GM23338 (cell line): ENCODE measurements at regions not wholly inside any gene's neighbourhood (a gene's known extent, or its start where the extent isn't known, plus 50 kb on each side); places are given as distances from the start of the nearest gene placed in this dataset.

ENCODE experiments used
- ATAC-seq: fragments of 200-7000 bp; cut with Tn5 transposase; 3 replicates; pipeline ENCODE4 v1.9.1; 2020
- DNase-seq: peaks from one replicate; pipeline ENCODE4 v3.0.0-alpha.2; 2015; ENCODE audit warnings: low spot score
- H2AFZ ChIP-seq: fragments of 200-600 bp; sonication (generic); 2 replicates; pipeline ENCODE4 v1.8.0; 2016; ENCODE audit warnings: antibody characterized with exemption, mild to moderate bottlenecking, moderate library complexity
- H3F3A ChIP-seq: fragments of 200-600 bp; sonication (generic); replicated peaks from 2 replicates; pipeline ENCODE4 v1.8.0; 2017; ENCODE audit warnings: antibody characterized with exemption, mixed run types, low read depth
- H3K27ac ChIP-seq: fragments of 200-600 bp; sonication (generic); 2 replicates; pipeline ENCODE4 v1.6.1; 2016; ENCODE audit warnings: low read depth
- H3K27me3 ChIP-seq: fragments of 200-600 bp; sonication (generic); 2 replicates; pipeline ENCODE4 v1.8.0; 2016; ENCODE audit warnings: mild to moderate bottlenecking, mixed run types, moderate library complexity; ENCODE audit not compliant: insufficient read depth
- H3K36me3 ChIP-seq: fragments of 200-600 bp; sonication (generic); 2 replicates; pipeline ENCODE4 v1.8.0; 2016; ENCODE audit warnings: mild to moderate bottlenecking; ENCODE audit not compliant: insufficient read depth
- H3K4me1 ChIP-seq: fragments of 200-600 bp; sonication (generic); 2 replicates; pipeline ENCODE4 v1.8.0; 2016; ENCODE audit warnings: mild to moderate bottlenecking, moderate library complexity; ENCODE audit not compliant: insufficient read depth
- H3K4me2 ChIP-seq: fragments of 200-600 bp; sonication (generic); 2 replicates; pipeline ENCODE4 v1.7.1; 2017; ENCODE audit warnings: mixed run types
- H3K4me3 ChIP-seq: fragments of 200-600 bp; sonication (generic); 2 replicates; pipeline ENCODE4 v1.6.1; 2016; ENCODE audit warnings: mixed run types
- H3K79me2 ChIP-seq: fragments of 200-600 bp; sonication (generic); replicated peaks from 2 replicates; pipeline ENCODE4 v1.8.0; 2017; ENCODE audit warnings: mild to moderate bottlenecking; ENCODE audit not compliant: insufficient read depth
- H3K9me2 ChIP-seq: fragments of 200-600 bp; sonication (generic); 2 replicates; pipeline ENCODE4 v1.8.0; 2017; ENCODE audit not compliant: insufficient read depth
- H4K20me1 ChIP-seq: fragments of 200-600 bp; sonication (generic); replicated peaks from 2 replicates; pipeline ENCODE4 v1.8.0; 2017; ENCODE audit warnings: mild to moderate bottlenecking; ENCODE audit not compliant: insufficient read depth
- H3K27ac Mint-ChIP-seq: 2 replicates; pipeline ENCODE4 v1.8.0; 2020; ENCODE audit warnings: inconsistent platforms, mild to moderate bottlenecking, moderate library complexity, mixed read lengths
- H3K27me3 Mint-ChIP-seq: 3 replicates; pipeline ENCODE4 v1.8.0; 2022; ENCODE audit warnings: low read depth, mild to moderate bottlenecking, moderate library complexity, mixed read lengths, inconsistent platforms; ENCODE audit not compliant: insufficient read depth, poor library complexity
- H3K36me3 Mint-ChIP-seq: 3 replicates; pipeline ENCODE4 v1.8.0; 2021; ENCODE audit warnings: low read depth, mild to moderate bottlenecking, inconsistent platforms, moderate library complexity, mixed read lengths
- H3K4me1 Mint-ChIP-seq: 3 replicates; pipeline ENCODE4 v1.8.0; 2020; ENCODE audit warnings: mild to moderate bottlenecking, inconsistent platforms, mixed read lengths
- H3K4me3 Mint-ChIP-seq: 3 replicates; pipeline ENCODE4 v1.8.0; 2021; ENCODE audit warnings: moderate library complexity, mild to moderate bottlenecking, inconsistent platforms, mixed read lengths
- H3K9me3 Mint-ChIP-seq: 3 replicates; pipeline ENCODE4 v1.8.0; 2020; ENCODE audit warnings: moderate library complexity, mild to moderate bottlenecking, inconsistent platforms, mixed read lengths
- CREB1 ChIP-seq: fragments of 250-450 bp; sonication (Bioruptor Pico); IDR thresholded peaks from 2 replicates; pipeline ENCODE4 v1.5.0; 2020; ENCODE audit warnings: low read depth, mild to moderate bottlenecking, moderate library complexity
- EZH2 ChIP-seq: fragments of 200-600 bp; sonication (generic); IDR thresholded peaks from one replicate; pipeline ENCODE4 v1.8.0; 2017; ENCODE audit warnings: antibody characterized with exemption, mild to moderate bottlenecking, low read depth; ENCODE audit not compliant: unreplicated experiment
- EZH2phosphoT487 ChIP-seq: fragments of 200-600 bp; sonication (generic); IDR thresholded peaks from one replicate; pipeline ENCODE4 v1.8.1; 2018; ENCODE audit warnings: antibody characterized with exemption; ENCODE audit not compliant: unreplicated experiment
- JUNB ChIP-seq: IDR thresholded peaks from one replicate; pipeline ENCODE4 v1.6.1; 2016; ENCODE audit warnings: antibody characterized with exemption; ENCODE audit not compliant: unreplicated experiment
- NANOG ChIP-seq: IDR thresholded peaks from 2 replicates; pipeline ENCODE4 v1.6.1; 2016; ENCODE audit warnings: antibody characterized with exemption, borderline replicate concordance
- POLR2AphosphoS5 ChIP-seq: IDR thresholded peaks from 2 replicates; pipeline ENCODE4 v1.6.1; 2016; ENCODE audit warnings: antibody characterized with exemption, low read depth
- STAT1 ChIP-seq: IDR thresholded peaks from one replicate; pipeline ENCODE4 v1.6.1; 2016; ENCODE audit warnings: antibody characterized with exemption; ENCODE audit not compliant: unreplicated experiment
- TF ChIP-seq, protein P1 (sequence below): IDR thresholded peaks from 2 replicates; pipeline ENCODE4 v1.6.1; 2016; ENCODE audit warnings: antibody characterized with exemption
- TF ChIP-seq, protein P2 (sequence below): IDR thresholded peaks from one replicate; pipeline ENCODE4 v1.6.1; 2018; ENCODE audit warnings: antibody characterized with exemption; ENCODE audit not compliant: unreplicated experiment

DNA sequence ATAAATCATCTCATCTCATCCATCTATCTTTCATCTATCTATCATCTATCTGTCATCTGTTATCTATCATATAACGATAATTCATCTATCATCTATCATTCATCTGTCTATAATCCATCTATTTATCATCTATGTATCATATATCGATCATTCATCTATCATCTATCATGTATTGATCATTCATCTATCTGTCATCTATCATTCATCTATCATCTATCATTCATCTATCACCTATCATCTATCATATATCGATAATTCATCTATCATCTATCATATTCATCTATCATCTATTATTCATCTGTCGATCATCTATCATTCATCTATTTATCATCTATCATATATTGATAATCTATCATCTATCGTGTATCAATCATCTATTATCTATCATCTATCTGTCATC lies 100.4 kb upstream of the ZNF492 start (continued):
- TF ChIP-seq, protein P1, sequence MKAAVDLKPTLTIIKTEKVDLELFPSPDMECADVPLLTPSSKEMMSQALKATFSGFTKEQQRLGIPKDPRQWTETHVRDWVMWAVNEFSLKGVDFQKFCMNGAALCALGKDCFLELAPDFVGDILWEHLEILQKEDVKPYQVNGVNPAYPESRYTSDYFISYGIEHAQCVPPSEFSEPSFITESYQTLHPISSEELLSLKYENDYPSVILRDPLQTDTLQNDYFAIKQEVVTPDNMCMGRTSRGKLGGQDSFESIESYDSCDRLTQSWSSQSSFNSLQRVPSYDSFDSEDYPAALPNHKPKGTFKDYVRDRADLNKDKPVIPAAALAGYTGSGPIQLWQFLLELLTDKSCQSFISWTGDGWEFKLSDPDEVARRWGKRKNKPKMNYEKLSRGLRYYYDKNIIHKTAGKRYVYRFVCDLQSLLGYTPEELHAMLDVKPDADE = no peak

DNA sequence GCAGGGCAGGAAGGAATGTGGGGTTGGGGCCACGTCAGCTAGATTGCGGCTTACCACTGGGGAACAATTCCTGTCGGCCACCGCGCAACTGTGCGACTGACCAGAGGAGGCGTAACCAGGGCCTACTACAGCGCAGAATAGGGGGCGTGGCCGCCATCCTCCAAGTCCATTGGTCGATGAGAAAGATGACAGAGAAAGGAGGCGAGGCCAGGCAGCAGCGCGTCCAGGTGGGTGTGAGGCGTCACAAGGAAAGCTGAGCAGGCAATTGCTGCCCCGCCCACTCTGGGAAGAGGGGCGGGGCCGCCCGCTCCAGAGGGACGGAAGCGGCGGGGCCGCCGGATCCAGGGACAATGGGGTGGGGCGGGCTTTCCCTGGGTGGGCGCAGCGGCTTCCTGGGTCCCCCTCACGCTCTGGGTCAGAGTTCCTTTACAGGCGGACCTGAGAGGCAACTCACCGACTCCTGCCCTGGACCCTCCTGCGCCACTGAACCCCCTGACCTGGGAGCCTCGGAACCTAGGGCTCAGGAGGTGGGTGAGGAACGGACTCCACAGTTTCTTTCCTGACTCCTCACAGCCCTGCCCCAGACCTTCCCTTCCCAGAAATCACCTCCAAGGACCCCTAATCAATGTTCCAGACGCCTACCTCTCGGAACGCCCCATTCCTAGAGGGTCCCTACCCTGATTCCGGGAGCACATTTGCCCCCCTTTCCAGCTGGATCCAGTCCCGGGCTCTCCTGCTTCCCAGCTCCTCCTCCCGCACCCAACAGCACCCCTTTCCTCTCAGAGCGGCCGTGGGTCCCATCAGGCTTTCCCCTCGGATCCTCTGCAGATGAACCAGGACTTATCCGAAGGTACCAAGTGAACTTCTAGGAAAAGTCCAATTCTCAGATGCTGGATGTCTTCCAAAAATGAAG lies 101.5 kb upstream of the ZNF492 start:
- no peak overlapping the region for H3K4me3 Mint-ChIP-seq

DNA sequence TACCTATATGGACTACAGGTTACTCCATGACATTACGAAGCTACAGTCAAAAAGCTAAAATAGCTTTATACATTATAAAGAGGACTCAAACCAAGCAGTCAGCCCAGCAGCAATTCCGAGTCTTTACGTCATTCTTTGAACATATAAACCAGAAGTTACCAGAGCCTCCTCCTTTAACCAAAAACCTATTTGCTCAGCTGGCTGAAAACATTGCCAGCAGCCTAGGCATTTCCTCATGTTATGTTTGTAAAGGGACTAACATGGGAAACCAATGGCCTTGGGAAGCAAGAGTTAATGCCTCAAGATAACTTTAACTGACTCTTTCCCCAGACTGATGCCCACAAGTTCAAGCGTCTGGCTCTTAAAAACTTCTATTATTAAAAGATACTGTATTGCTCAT lies 104.1 kb upstream of the ZNF492 start:
- Mint-ChIP-seq H3K36me3 (peaks cover 36% of the 10 kb centered on the region), H3K4me1 (no peaks in the 10 kb centered on the region), H3K4me3 (no peak overlapping the region), H3K9me3 (peaks cover 94% of the 10 kb centered on the region), H3K27ac (no peak overlapping the region), H3K27me3 (peaks cover 1% of the 10 kb centered on the region)
- no peaks in the 10 kb centered on the region for H3F3A ChIP-seq
- peaks cover 3% of the 10 kb centered on the region for H3K36me3 ChIP-seq
- H3K4me2 ChIP-seq = no peak overlapping the region
- no peak overlapping the region for H3K27ac ChIP-seq
- H3K79me2 ChIP-seq = no peaks in the 10 kb centered on the region
- H3K9me2 ChIP-seq = no peaks in the 10 kb centered on the region
- H3K27me3 ChIP-seq = no peaks in the 10 kb centered on the region
- H3K4me1 ChIP-seq = no peaks in the 10 kb centered on the region
- H4K20me1 ChIP-seq = no peaks in the 10 kb centered on the region
- H2AFZ ChIP-seq = no peak overlapping the region
- TF ChIP-seq EZH2phosphoT487 = no peak
- TF ChIP-seq JUNB = no peak
- no peak for TF ChIP-seq NANOG
- TF ChIP-seq EZH2 = no peak
- no peak for DNase-seq
- no peak for ATAC-seq
- H3K4me3 ChIP-seq = no peak overlapping the region

More for the DNA sequence above, 101.5 kb upstream of the ZNF492 start:
- H3K4me3 ChIP-seq = no peak overlapping the region
- DNase-seq = no peak
- no peak overlapping the region for H3K4me2 ChIP-seq
- H3K27me3 ChIP-seq = no peaks in the 10 kb centered on the region
- H4K20me1 ChIP-seq = no peaks in the 10 kb centered on the region
- H3K4me1 ChIP-seq = no peaks in the 10 kb centered on the region
- H3K36me3 ChIP-seq = peaks cover 4% of the 10 kb centered on the region
- Mint-ChIP-seq H3K36me3 (peaks cover 36% of the 10 kb centered on the region), H3K27ac (no peak overlapping the region), H3K27me3 (no peaks in the 10 kb centered on the region), H3K9me3 (peaks cover 94% of the 10 kb centered on the region), H3K4me1 (no peaks in the 10 kb centered on the region)
- no peaks in the 10 kb centered on the region for H3F3A ChIP-seq
- H2AFZ ChIP-seq = no peak overlapping the region
- H3K9me2 ChIP-seq = no peaks in the 10 kb centered on the region
- no peak for TF ChIP-seq STAT1
- no peak for TF ChIP-seq CREB1 (CRISPR knock-in tag)
- no peaks in the 10 kb centered on the region for H3K79me2 ChIP-seq
- no peak for ATAC-seq
- no peak overlapping the region for H3K27ac ChIP-seq

DNA sequence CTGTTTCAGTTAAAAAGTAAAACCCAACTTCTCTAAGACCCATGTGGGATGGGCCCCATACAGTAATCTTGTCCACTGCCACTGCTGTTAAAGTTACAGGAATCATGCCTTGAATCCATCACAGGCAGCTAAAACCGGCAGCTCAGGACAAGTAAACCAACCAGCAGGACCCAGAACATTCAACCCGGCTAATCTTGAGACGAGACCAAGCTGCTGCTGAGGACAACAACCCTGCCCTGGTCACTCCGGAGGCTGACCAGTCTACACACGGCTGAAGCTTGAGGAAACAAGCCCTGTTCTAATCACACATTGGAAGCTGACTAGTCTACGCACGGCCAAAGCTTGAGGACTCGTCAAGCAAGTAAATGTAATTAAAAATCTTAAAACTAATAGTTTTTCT lies 105.2 kb upstream of the ZNF492 start:
- no peak for ATAC-seq
- Histone ChIP-seq H3K4me1 (no peaks in the 10 kb centered on the region), H3K4me3 (no peak overlapping the region), H3K4me2 (no peak overlapping the region), H3K9me2 (no peaks in the 10 kb centered on the region), H3K27me3 (no peaks in the 10 kb centered on the region), H3K36me3 (peaks cover 3% of the 10 kb centered on the region), H2AFZ (no peak overlapping the region), H3K27ac (no peak overlapping the region), H3K79me2 (no peaks in the 10 kb centered on the region), H4K20me1 (no peaks in the 10 kb centered on the region), H3F3A (no peaks in the 10 kb centered on the region)
- Mint-ChIP-seq H3K27ac (no peak overlapping the region), H3K4me3 (no peak overlapping the region), H3K9me3 (peaks cover 97% of the 10 kb centered on the region), H3K36me3 (peaks cover 35% of the 10 kb centered on the region), H3K27me3 (peaks cover 1% of the 10 kb centered on the region), H3K4me1 (no peaks in the 10 kb centered on the region)
- no peak for DNase-seq
- TF ChIP-seq EZH2phosphoT487 (no peak), POLR2AphosphoS5 (no peak), STAT1 (no peak), NANOG (no peak), EZH2 (no peak)
- TF ChIP-seq, protein P2, sequence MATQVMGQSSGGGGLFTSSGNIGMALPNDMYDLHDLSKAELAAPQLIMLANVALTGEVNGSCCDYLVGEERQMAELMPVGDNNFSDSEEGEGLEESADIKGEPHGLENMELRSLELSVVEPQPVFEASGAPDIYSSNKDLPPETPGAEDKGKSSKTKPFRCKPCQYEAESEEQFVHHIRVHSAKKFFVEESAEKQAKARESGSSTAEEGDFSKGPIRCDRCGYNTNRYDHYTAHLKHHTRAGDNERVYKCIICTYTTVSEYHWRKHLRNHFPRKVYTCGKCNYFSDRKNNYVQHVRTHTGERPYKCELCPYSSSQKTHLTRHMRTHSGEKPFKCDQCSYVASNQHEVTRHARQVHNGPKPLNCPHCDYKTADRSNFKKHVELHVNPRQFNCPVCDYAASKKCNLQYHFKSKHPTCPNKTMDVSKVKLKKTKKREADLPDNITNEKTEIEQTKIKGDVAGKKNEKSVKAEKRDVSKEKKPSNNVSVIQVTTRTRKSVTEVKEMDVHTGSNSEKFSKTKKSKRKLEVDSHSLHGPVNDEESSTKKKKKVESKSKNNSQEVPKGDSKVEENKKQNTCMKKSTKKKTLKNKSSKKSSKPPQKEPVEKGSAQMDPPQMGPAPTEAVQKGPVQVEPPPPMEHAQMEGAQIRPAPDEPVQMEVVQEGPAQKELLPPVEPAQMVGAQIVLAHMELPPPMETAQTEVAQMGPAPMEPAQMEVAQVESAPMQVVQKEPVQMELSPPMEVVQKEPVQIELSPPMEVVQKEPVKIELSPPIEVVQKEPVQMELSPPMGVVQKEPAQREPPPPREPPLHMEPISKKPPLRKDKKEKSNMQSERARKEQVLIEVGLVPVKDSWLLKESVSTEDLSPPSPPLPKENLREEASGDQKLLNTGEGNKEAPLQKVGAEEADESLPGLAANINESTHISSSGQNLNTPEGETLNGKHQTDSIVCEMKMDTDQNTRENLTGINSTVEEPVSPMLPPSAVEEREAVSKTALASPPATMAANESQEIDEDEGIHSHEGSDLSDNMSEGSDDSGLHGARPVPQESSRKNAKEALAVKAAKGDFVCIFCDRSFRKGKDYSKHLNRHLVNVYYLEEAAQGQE = no peak
- TF ChIP-seq, protein P1 = no peak
